HepG2 (cell line): ENCODE measurements at regions not wholly inside any gene's neighbourhood (a gene's known extent, or its start where the extent isn't known, plus 50 kb on each side); places are given as distances from the start of the nearest gene placed in this dataset.
A peak's percentile ranks its signal among the peaks of the same experiment; 100 is the strongest.

Source experiments
- FOXA3 ChIP-seq: IDR thresholded peaks from 2 replicates; pipeline ENCODE4 v1.6.1; 2016; ENCODE audit warnings: missing genetic modification reagents, missing compliant biosample characterization
- FOXK1 ChIP-seq: sonication (generic); formaldehyde crosslinking; IDR thresholded peaks from 2 replicates; pipeline ENCODE4 v1.4.0; 2020; ENCODE audit warnings: low read depth, missing genetic modification reagents, borderline replicate concordance
- HMGA1 ChIP-seq: sonication (generic); formaldehyde crosslinking; conservative IDR thresholded peaks from 2 replicates; pipeline ENCODE4 v1.4.0; 2020; ENCODE audit warnings: missing genetic modification reagents
- HNF4G ChIP-seq, 2 experiments: sonication (generic) in 1 of 2; formaldehyde crosslinking in 1 of 2; IDR thresholded peaks; 2 replicates each; pipeline versions ENCODE4 v1.4.0 to v1.6.1; 2011 to 2020; ENCODE audit warnings: borderline replicate concordance in 2 of 2, low read depth in 2 of 2, mild to moderate bottlenecking in 2 of 2, low read length in 1 of 2, missing genetic modification reagents in 1 of 2, moderate library complexity in 1 of 2
- NFE2 ChIP-seq: sonication (generic); formaldehyde crosslinking; IDR thresholded peaks from 2 replicates; pipeline ENCODE4 v1.4.0; 2020; ENCODE audit warnings: missing genetic modification reagents
- NR3C1 ChIP-seq: sonication (generic); formaldehyde crosslinking; IDR thresholded peaks from 2 replicates; pipeline ENCODE4 v1.4.0; 2020; ENCODE audit warnings: missing genetic modification reagents
- SIN3A ChIP-seq: IDR thresholded peaks from 2 replicates; pipeline ENCODE4 v1.6.1; 2011; ENCODE audit warnings: low read depth, mild to moderate bottlenecking, control low read depth, low read length, borderline replicate concordance
- SMARCC2 ChIP-seq: fragments of 450-650 bp; IDR thresholded peaks from 2 replicates; pipeline ENCODE4 v1.6.1; 2017; ENCODE audit warnings: antibody characterized with exemption, mild to moderate bottlenecking
- ZNF557 ChIP-seq: sonication (generic); formaldehyde crosslinking; IDR thresholded peaks from 2 replicates; pipeline ENCODE4 v1.4.0; 2020; ENCODE audit warnings: missing genetic modification reagents
- ZNF605 ChIP-seq: sonication (generic); formaldehyde crosslinking; IDR thresholded peaks from 2 replicates; pipeline ENCODE4 v1.8.0; 2022; ENCODE audit warnings: mild to moderate bottlenecking, missing genetic modification reagents
- ZNF660 ChIP-seq: sonication (generic); formaldehyde crosslinking; IDR thresholded peaks from 2 replicates; pipeline ENCODE4 v1.5.1; 2020; ENCODE audit warnings: mild to moderate bottlenecking, low read depth, missing genetic modification reagents, borderline replicate concordance
- ZNF780A ChIP-seq: sonication (generic); formaldehyde crosslinking; IDR thresholded peaks from 2 replicates; pipeline ENCODE4 v1.8.0; 2022; ENCODE audit warnings: mild to moderate bottlenecking, missing genetic modification reagents, moderate library complexity
- ZNF781 ChIP-seq: sonication (generic); formaldehyde crosslinking; IDR thresholded peaks from 2 replicates; pipeline ENCODE4 v1.5.1; 2020; ENCODE audit warnings: borderline replicate concordance, mild to moderate bottlenecking, missing genetic modification reagents; ENCODE audit errors: not compliant biosample characterization
- ZNF782 ChIP-seq: sonication (generic); formaldehyde crosslinking; IDR thresholded peaks from 2 replicates; pipeline ENCODE4 v1.4.0; 2020; ENCODE audit warnings: missing genetic modification reagents, mild to moderate bottlenecking, borderline replicate concordance
- TF ChIP-seq, protein P1 (sequence below): sonication (generic); formaldehyde crosslinking; IDR thresholded peaks from 2 replicates; pipeline ENCODE4 v1.5.0; 2020; ENCODE audit warnings: missing genetic modification reagents
- TF ChIP-seq, protein P2 (sequence below): sonication (generic); formaldehyde crosslinking; conservative IDR thresholded peaks from 2 replicates; pipeline ENCODE4 v1.8.0; 2022; ENCODE audit warnings: mild to moderate bottlenecking, moderate library complexity, missing genetic modification reagents
- TF ChIP-seq, protein P3 (sequence below): sonication (generic); formaldehyde crosslinking; IDR thresholded peaks from 2 replicates; pipeline ENCODE4 v1.8.1; 2022; ENCODE audit warnings: low read depth, mild to moderate bottlenecking, missing genetic modification reagents
- TF ChIP-seq, protein P4 (sequence below): sonication (generic); formaldehyde crosslinking; IDR thresholded peaks from 2 replicates; pipeline ENCODE4 v1.5.0; 2020; ENCODE audit warnings: mild to moderate bottlenecking, missing genetic modification reagents

- TF ChIP-seq HNF4G (IDR thresholded peaks at IDR 0.05; ENCODE audit: borderline replicate concordance, low read depth, low read length) (peak; percentile 71; the same call in 1 of the 2 replicates), HNF4G (CRISPR knock-in tag; IDR thresholded peaks at IDR 0.05; ENCODE audit: borderline replicate concordance, low read depth) (no peak; the same call in 1 of the 2 replicates), ZNF660 (CRISPR knock-in tag) (no peak), HMGA1 (CRISPR knock-in tag) (no peak), NR3C1 (CRISPR knock-in tag) (no peak), ZNF557 (CRISPR knock-in tag) (peak; percentile 97), SIN3A (peak; percentile 96), ZNF781 (CRISPR knock-in tag) (peak; percentile 50), ZNF780A (no peak; the same call in 1 of the 2 replicates), FOXA3 (CRISPR knock-in tag) (0 out of 2 replicates have a peak, but pooled peaks have one; percentile 27), SMARCC2 (no peak), FOXK1 (CRISPR knock-in tag) (peak; percentile 78), ZNF605 (CRISPR knock-in tag) (peak; percentile 97), ZNF782 (no peak), NFE2 (CRISPR knock-in tag) (peak; percentile 60; the same call in 1 of the 2 replicates)
- TF ChIP-seq, protein P1, sequence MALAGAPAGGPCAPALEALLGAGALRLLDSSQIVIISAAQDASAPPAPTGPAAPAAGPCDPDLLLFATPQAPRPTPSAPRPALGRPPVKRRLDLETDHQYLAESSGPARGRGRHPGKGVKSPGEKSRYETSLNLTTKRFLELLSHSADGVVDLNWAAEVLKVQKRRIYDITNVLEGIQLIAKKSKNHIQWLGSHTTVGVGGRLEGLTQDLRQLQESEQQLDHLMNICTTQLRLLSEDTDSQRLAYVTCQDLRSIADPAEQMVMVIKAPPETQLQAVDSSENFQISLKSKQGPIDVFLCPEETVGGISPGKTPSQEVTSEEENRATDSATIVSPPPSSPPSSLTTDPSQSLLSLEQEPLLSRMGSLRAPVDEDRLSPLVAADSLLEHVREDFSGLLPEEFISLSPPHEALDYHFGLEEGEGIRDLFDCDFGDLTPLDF = peak; percentile 79; the same call in 1 of the 2 replicates
- TF ChIP-seq, protein P2, sequence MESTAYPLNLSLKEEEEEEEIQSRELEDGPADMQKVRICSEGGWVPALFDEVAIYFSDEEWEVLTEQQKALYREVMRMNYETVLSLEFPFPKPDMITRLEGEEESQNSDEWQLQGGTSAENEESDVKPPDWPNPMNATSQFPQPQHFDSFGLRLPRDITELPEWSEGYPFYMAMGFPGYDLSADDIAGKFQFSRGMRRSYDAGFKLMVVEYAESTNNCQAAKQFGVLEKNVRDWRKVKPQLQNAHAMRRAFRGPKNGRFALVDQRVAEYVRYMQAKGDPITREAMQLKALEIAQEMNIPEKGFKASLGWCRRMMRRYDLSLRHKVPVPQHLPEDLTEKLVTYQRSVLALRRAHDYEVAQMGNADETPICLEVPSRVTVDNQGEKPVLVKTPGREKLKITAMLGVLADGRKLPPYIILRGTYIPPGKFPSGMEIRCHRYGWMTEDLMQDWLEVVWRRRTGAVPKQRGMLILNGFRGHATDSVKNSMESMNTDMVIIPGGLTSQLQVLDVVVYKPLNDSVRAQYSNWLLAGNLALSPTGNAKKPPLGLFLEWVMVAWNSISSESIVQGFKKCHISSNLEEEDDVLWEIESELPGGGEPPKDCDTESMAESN (CRISPR knock-in tag) = peak; percentile 44; the same call in 1 of the 2 replicates
- TF ChIP-seq, protein P3, sequence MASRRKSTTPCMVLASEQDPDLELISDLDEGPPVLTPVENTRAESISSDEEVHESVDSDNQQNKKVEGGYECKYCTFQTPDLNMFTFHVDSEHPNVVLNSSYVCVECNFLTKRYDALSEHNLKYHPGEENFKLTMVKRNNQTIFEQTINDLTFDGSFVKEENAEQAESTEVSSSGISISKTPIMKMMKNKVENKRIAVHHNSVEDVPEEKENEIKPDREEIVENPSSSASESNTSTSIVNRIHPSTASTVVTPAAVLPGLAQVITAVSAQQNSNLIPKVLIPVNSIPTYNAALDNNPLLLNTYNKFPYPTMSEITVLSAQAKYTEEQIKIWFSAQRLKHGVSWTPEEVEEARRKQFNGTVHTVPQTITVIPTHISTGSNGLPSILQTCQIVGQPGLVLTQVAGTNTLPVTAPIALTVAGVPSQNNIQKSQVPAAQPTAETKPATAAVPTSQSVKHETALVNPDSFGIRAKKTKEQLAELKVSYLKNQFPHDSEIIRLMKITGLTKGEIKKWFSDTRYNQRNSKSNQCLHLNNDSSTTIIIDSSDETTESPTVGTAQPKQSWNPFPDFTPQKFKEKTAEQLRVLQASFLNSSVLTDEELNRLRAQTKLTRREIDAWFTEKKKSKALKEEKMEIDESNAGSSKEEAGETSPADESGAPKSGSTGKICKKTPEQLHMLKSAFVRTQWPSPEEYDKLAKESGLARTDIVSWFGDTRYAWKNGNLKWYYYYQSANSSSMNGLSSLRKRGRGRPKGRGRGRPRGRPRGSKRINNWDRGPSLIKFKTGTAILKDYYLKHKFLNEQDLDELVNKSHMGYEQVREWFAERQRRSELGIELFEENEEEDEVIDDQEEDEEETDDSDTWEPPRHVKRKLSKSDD = peak; percentile 97
- TF ChIP-seq, protein P4, sequence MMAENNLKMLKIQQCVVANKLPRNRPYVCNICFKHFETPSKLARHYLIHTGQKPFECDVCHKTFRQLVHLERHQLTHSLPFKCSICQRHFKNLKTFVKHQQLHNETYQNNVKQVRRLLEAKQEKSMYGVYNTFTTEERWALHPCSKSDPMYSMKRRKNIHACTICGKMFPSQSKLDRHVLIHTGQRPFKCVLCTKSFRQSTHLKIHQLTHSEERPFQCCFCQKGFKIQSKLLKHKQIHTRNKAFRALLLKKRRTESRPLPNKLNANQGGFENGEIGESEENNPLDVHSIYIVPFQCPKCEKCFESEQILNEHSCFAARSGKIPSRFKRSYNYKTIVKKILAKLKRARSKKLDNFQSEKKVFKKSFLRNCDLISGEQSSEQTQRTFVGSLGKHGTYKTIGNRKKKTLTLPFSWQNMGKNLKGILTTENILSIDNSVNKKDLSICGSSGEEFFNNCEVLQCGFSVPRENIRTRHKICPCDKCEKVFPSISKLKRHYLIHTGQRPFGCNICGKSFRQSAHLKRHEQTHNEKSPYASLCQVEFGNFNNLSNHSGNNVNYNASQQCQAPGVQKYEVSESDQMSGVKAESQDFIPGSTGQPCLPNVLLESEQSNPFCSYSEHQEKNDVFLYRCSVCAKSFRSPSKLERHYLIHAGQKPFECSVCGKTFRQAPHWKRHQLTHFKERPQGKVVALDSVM (CRISPR knock-in tag) = peak; percentile 68
Measured at GRCh38 chr6:26285143-26286134, 79.6 kb upstream of the BTN3A2 start (continued).
